ENCODE measurements at regions not wholly inside any gene's neighbourhood (a gene's known extent, or its start where the extent isn't known, plus 50 kb on each side); places are given as distances from the start of the nearest gene placed in this dataset.
A peak's percentile ranks its signal among the peaks of the same experiment; 100 is the strongest.
"Not testable (repeated sequence)": the region's sequence is repeated elsewhere in the genome, so short reads cannot be mapped to it uniquely, and the experiment has no call there.

DNA sequence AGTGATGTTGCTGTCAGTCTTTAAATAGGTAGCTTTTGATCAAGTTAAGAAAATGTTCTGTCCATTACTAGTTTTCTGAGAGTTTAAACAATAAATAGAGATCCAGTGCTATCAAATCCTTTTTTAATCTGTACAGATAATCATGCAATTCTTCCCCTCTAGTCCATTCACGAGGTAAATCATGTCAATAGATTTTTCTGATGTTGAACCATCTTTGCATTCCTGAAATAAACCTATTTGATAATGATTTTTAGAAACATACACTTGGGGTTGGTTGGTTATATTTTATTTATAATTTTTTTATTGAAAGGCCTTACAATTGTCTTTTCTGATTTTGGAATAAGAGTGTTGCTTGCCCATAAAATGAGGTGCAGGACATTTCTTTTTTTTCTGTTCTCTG, 95.0 kb downstream of the FAM53A start:
- no peak for DNase-seq (ENCODE audit: low read depth)
- in situ Hi-C loops (cut with HindIII; ENCODE audit: low pct_unique_long_range_greater_than_20kb, low sequenced_read_pairs), result no loop called here

GRCh38 chr4:1588306-1588705, 95.8 kb downstream of the FAM53A start:
- in situ Hi-C loops (cut with HindIII; ENCODE audit: low pct_unique_long_range_greater_than_20kb, low sequenced_read_pairs), result no loop called here

DNA sequence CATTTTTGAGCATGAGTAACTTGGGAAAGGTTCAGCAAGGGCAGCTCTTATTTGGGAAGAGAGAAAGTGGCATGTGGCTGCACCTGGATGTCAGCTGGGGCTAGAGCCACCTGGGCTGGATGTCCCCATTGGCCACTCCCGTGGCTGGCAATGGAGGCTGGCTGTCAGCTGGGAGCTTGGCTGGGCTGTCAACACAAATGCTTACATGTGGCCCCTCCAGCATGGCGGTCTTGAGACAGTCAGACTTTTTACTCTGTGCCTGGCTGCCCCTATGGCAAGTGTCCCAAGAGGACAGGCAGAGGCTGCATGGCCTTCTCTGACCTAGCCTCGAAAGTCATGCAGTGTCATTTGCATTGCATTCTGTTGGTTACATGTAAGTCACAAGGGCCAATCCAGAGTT, 99.6 kb downstream of the FAM53A start:
- no peak for DNase-seq (ENCODE audit: low read depth)
- in situ Hi-C loops (cut with HindIII; ENCODE audit: low pct_unique_long_range_greater_than_20kb, low sequenced_read_pairs), result no loop called here

More at GRCh38 chr4:1588306-1588705, 95.8 kb downstream of the FAM53A start:
- no peak for DNase-seq (ENCODE audit: low read depth)

DNA sequence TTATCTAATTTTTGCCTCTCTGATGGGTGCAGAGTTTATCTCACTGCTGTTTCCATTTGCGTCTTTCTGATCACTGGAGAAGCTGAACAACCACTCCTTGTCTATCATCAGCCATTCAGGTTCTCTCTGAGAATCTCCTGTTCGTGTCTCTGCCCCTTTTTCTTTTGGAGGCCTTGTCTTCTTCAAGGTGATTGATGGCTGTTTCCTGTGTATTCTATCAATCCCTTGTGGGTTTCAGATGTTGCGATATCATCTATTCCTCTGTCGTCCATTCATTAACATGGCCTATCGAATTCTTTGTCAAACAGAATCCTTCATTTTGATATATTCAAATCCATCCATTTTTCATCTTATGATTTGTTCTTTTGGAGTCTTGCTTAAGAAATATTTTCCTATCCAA, 100.3 kb downstream of the FAM53A start:
- in situ Hi-C loops (cut with HindIII; ENCODE audit: low pct_unique_long_range_greater_than_20kb, low sequenced_read_pairs), result no loop called here
- DNase-seq (ENCODE audit: low read depth), result no peak

- in situ Hi-C loops (cut with HindIII; ENCODE audit: low pct_unique_long_range_greater_than_20kb, low sequenced_read_pairs), result no loop called here
- no peak for DNase-seq (ENCODE audit: low read depth)
Measured at GRCh38 chr4:1583051-1583785, 100.9 kb downstream of the FAM53A start.

DNA sequence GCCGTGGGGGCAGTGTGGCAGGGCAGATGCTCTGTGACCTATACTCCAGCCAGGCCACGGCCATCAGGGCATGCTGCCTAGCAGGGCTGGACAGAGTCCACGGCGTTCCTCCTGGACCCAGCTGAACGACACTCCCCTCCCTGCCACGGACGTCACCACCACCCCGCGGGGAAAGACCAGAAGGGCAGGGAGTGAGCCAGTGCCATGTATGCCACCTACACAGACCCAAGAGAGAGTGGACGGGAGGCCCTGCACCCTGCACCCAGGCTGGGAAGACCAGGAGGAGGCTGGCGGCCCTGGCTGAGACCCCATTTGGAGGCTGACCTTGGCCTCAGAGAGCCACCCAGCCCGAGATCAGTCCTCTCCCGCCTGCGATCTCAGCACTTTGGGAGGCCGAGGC, 101.9 kb downstream of the FAM53A start:
- in situ Hi-C loops (cut with HindIII; ENCODE audit: low pct_unique_long_range_greater_than_20kb, low sequenced_read_pairs), result no loop called here
- no peak for DNase-seq (ENCODE audit: low read depth)

DNA sequence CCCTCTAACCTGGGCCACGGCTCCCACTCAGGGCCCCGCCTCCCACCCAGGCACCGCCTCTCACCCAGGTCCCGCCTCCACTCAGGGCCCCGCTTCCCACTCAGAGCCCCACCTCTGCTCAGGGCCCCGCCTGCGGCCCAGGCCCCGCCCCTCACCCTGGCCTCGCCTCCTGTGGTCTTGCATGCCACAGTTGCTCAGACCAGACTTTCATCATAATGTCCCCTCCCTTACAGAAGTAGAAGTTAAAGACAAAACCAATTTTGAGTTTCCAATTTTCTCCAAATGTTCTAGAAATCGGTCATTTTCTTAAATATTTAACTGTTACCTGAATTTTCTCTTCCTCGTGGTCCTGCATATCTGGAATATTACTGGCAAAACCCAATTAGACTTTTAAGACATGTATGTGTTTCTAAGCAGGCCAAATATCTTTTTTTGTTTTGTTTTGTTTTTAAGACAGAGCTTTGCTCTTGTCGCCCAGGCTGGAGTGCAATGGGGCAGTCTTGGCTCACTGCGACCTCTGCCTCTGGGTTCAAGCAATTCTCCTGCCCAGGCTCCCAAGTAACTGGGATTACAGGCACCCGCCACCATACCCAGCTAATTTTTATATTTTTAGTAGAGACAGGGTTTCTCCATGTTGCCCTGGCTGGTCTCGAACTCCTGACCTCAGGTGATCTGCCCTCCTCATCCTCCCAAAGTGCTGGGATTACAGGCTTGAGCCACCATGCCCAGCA, 102.8 kb downstream of the FAM53A start:
- in situ Hi-C loops (cut with HindIII; ENCODE audit: low pct_unique_long_range_greater_than_20kb, low sequenced_read_pairs), result not testable (repeated sequence)
- peak; percentile 84 for DNase-seq (ENCODE audit: low read depth)

DNA sequence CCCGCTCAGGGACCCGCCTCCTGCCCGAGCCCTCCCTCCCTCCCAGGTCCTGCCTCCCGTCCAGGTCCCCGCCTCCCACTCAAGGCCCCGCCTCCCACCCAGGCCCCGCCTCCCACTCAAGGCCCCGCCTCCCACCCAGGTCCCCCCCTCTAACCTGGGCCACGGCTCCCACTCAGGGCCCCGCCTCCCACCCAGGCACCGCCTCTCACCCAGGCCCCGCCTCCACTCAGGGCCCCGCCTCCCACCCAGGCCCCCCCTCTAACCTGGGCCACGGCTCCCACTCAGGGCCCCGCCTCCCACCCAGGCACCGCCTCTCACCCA, 103.5 kb downstream of the FAM53A start:
- DNase-seq (ENCODE audit: low read depth); in situ Hi-C loops (cut with HindIII; ENCODE audit: low pct_unique_long_range_greater_than_20kb, low sequenced_read_pairs): not testable (repeated sequence)

GRCh38 chr4:1579901-1580691, 104.0 kb downstream of the FAM53A start:
- peak; percentile 80 for DNase-seq (ENCODE audit: low read depth)
- in situ Hi-C loops (cut with HindIII; ENCODE audit: low pct_unique_long_range_greater_than_20kb, low sequenced_read_pairs), result no loop called here

- peak; percentile 84 for DNase-seq (ENCODE audit: low read depth)
- in situ Hi-C loops (cut with HindIII; ENCODE audit: low pct_unique_long_range_greater_than_20kb, low sequenced_read_pairs), result no loop called here
Measured at GRCh38 chr4:1579001-1579900, 104.9 kb downstream of the FAM53A start.

- no peak for DNase-seq (ENCODE audit: low read depth)
- in situ Hi-C loops (cut with HindIII; ENCODE audit: low pct_unique_long_range_greater_than_20kb, low sequenced_read_pairs), result no loop called here
Measured at GRCh38 chr4:1578251-1578773, 105.8 kb downstream of the FAM53A start.

GRCh38 chr4:1577822-1578217, 106.3 kb downstream of the FAM53A start:
- DNase-seq (ENCODE audit: low read depth), result no peak
- in situ Hi-C loops (cut with HindIII; ENCODE audit: low pct_unique_long_range_greater_than_20kb, low sequenced_read_pairs), result no loop called here

DNA sequence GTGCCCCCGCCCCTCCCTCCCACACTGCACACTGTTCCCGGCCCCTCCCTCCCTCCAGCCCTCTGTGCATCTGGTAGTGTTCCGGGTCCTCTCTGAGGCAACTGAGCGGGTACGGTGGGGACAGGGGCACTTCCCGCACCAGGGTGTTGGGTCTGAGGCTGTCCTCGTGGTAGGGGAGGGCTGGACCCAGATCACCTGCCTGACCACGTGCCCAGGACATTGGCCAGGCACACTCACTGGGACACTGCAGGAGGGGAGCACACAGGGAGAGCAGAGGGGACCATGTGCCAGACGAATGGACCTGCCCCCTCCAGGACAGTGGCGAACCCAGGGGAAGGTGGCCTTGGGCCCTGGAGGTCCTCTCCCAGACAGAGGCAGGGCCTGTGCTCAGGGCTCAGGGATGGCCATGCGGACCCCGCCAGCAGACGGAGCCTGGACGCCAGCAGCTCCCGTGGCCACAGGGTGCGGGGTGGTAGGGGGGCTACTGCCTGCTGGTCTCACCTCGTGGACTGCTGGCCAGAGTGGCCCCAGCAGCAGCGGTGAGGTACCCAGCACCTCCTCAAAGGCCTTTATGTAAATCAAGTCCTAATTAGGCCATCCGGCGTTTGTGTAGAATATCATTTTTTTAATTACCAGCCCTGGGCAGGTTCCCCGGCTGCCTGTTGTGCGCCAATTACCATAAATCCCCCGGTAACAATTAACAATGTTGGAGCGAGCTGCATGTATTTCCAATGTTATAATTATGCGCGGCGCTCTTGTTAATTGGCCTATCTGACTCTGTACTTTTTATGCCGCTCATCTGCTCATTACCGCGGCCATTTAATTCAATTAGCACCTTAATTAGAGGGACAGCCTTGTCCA, 106.9 kb downstream of the FAM53A start:
- in situ Hi-C loops (cut with HindIII; ENCODE audit: low pct_unique_long_range_greater_than_20kb, low sequenced_read_pairs), result no loop called here
- DNase-seq (ENCODE audit: low read depth), result no peak

GRCh38 chr4:1576304-1576960, 107.7 kb downstream of the FAM53A start:
- DNase-seq (ENCODE audit: low read depth), result no peak
- in situ Hi-C loops (cut with HindIII; ENCODE audit: low pct_unique_long_range_greater_than_20kb, low sequenced_read_pairs), result no loop called here

GRCh38 chr4:1575418-1576303, 108.5 kb downstream of the FAM53A start:
- in situ Hi-C loops (cut with HindIII; ENCODE audit: low pct_unique_long_range_greater_than_20kb, low sequenced_read_pairs), result no loop called here
- no peak for DNase-seq (ENCODE audit: low read depth)

All from Caki2 (cell line).